ENCODE measurements at regions not wholly inside any gene's neighbourhood (a gene's known extent, or its start where the extent isn't known, plus 50 kb on each side); places are given as distances from the start of the nearest gene placed in this dataset.

- Histone ChIP-seq H4K20me1 (ENCODE audit: low read depth, low read length) (no peaks in the 10 kb centered on the region), H3K79me2 (ENCODE audit: insufficient read depth, low read length) (no peaks in the 10 kb centered on the region), H3K9ac (ENCODE audit: low read length) (no peak overlapping the region), H3K9me2 (replicated peaks; ENCODE audit: insufficient read depth, low read length) (no peaks in the 10 kb centered on the region), H3K27ac (ENCODE audit: low read depth, low read length) (no peak overlapping the region), H3K9me3 (ENCODE audit: insufficient read depth, low read length) (no peaks in the 10 kb centered on the region), H3K27me3 (ENCODE audit: low read length) (no peaks in the 10 kb centered on the region), H2AFZ (ENCODE audit: low read depth, low read length, severe bottlenecking) (no peak overlapping the region), H3K36me3 (ENCODE audit: low read length) (no peaks in the 10 kb centered on the region), H3K4me2 (ENCODE audit: low read depth, low read length, poor library complexity, severe bottlenecking) (no peak overlapping the region), H3K4me3 (ENCODE audit: insufficient read depth, low read length, poor library complexity, severe bottlenecking) (no peak overlapping the region), H3F3A (ENCODE audit: insufficient read depth) (no peaks in the 10 kb centered on the region)
- no peak for TF ChIP-seq EZH2phosphoT487 (conservative IDR thresholded peaks at IDR 0.05; ENCODE audit: low read length)
- TF ChIP-seq, protein P1, sequence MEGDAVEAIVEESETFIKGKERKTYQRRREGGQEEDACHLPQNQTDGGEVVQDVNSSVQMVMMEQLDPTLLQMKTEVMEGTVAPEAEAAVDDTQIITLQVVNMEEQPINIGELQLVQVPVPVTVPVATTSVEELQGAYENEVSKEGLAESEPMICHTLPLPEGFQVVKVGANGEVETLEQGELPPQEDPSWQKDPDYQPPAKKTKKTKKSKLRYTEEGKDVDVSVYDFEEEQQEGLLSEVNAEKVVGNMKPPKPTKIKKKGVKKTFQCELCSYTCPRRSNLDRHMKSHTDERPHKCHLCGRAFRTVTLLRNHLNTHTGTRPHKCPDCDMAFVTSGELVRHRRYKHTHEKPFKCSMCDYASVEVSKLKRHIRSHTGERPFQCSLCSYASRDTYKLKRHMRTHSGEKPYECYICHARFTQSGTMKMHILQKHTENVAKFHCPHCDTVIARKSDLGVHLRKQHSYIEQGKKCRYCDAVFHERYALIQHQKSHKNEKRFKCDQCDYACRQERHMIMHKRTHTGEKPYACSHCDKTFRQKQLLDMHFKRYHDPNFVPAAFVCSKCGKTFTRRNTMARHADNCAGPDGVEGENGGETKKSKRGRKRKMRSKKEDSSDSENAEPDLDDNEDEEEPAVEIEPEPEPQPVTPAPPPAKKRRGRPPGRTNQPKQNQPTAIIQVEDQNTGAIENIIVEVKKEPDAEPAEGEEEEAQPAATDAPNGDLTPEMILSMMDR (IDR thresholded peaks at IDR 0.05; ENCODE audit: insufficient read depth, low read length, poor library complexity, severe bottlenecking) = no peak
Measured at GRCh38 chr22:48892578-48893287, 934.9 kb downstream of the BRD1 start.

- H2AFZ ChIP-seq (ENCODE audit: low read depth, low read length, severe bottlenecking) = no peak overlapping the region
- H3K4me3 ChIP-seq (ENCODE audit: insufficient read depth, low read length, poor library complexity, severe bottlenecking) = no peak overlapping the region
- no peak for TF ChIP-seq EZH2phosphoT487 (conservative IDR thresholded peaks at IDR 0.05; ENCODE audit: low read length)
- TF ChIP-seq, protein P1 (IDR thresholded peaks at IDR 0.05; ENCODE audit: insufficient read depth, low read length, poor library complexity, severe bottlenecking) = no peak
- H3K27ac ChIP-seq (ENCODE audit: low read depth, low read length) = no peak overlapping the region
- H3K27me3 ChIP-seq (ENCODE audit: low read length) = no peaks in the 10 kb centered on the region
- no peaks in the 10 kb centered on the region for H3K9me2 ChIP-seq (replicated peaks; ENCODE audit: insufficient read depth, low read length)
- H3K9me3 ChIP-seq (ENCODE audit: insufficient read depth, low read length) = no peaks in the 10 kb centered on the region
- H3K36me3 ChIP-seq (ENCODE audit: low read length) = no peaks in the 10 kb centered on the region
- H3K9ac ChIP-seq (ENCODE audit: low read length) = no peak overlapping the region
- no peak overlapping the region for H3K4me2 ChIP-seq (ENCODE audit: low read depth, low read length, poor library complexity, severe bottlenecking)
- no peaks in the 10 kb centered on the region for H4K20me1 ChIP-seq (ENCODE audit: low read depth, low read length)
- no peaks in the 10 kb centered on the region for H3F3A ChIP-seq (ENCODE audit: insufficient read depth)
- no peaks in the 10 kb centered on the region for H3K79me2 ChIP-seq (ENCODE audit: insufficient read depth, low read length)
Measured at GRCh38 chr22:48891688-48892577, 935.7 kb downstream of the BRD1 start.

DNA sequence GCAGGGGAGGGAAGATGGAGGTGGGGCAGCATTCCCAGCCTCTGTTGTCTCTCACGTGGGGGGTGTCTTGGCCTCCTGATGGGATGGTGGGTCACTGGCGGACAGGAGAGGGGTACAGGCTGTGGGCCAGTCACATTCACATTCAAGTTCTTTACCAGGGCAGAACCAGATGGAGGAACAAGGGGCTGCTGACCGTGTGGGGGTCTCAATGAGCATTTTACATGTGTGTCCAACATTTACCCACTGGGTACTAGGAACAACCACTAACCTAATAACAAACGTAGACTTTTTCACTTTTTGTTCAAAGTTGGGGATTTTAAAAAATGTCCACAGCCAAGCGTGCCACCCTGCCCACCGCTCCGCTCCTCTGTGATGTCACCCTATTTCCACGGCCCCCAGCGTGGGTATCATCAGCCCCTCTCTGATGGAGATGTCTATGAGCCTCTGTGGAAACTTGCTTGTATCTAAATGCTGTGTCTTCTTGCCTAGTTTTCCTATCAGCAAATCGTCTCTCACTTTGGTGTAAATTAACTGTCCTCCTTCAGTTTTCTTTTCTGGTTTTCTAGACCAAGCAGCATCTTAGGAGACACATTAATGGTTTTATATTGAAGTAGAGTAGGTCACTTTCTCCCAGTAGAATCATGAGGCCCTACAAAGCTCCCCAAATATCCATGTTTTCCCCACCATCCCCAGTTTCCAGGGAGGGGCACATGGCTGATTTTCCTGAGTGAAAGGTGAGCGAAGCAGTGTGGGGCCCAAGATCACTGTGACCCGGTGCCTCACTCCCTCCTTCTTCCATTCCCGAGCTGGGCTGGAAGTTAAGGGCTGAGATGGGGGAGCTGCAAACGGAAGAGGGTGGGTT, 936.7 kb downstream of the BRD1 start:
- Histone ChIP-seq H3K9me3 (ENCODE audit: insufficient read depth, low read length) (no peaks in the 10 kb centered on the region), H3K36me3 (ENCODE audit: low read length) (no peaks in the 10 kb centered on the region), H3F3A (ENCODE audit: insufficient read depth) (no peaks in the 10 kb centered on the region), H3K79me2 (ENCODE audit: insufficient read depth, low read length) (no peaks in the 10 kb centered on the region), H3K27me3 (ENCODE audit: low read length) (no peaks in the 10 kb centered on the region), H3K4me2 (ENCODE audit: low read depth, low read length, poor library complexity, severe bottlenecking) (no peak overlapping the region), H2AFZ (ENCODE audit: low read depth, low read length, severe bottlenecking) (no peak overlapping the region), H4K20me1 (ENCODE audit: low read depth, low read length) (no peaks in the 10 kb centered on the region), H3K9me2 (replicated peaks; ENCODE audit: insufficient read depth, low read length) (no peaks in the 10 kb centered on the region), H3K27ac (ENCODE audit: low read depth, low read length) (no peak overlapping the region), H3K9ac (ENCODE audit: low read length) (no peak overlapping the region), H3K4me3 (ENCODE audit: insufficient read depth, low read length, poor library complexity, severe bottlenecking) (no peak overlapping the region)
- TF ChIP-seq, protein P1 (IDR thresholded peaks at IDR 0.05; ENCODE audit: insufficient read depth, low read length, poor library complexity, severe bottlenecking) = no peak
- TF ChIP-seq EZH2phosphoT487 (conservative IDR thresholded peaks at IDR 0.05; ENCODE audit: low read length) = no peak
